Epithelial cell of proximal tubule (primary cell): ENCODE measurements at regions not wholly inside any gene's neighbourhood (a gene's known extent, or its start where the extent isn't known, plus 50 kb on each side); places are given as distances from the start of the nearest gene placed in this dataset.

Experiments used
- DNase-seq: peaks from one replicate; pipeline ENCODE4 v3.0.0-alpha.2; 2011; ENCODE audit warnings: low read depth
- H3K4me3 ChIP-seq: 2 replicates; pipeline ENCODE4 v1.5.1; 2011; ENCODE audit warnings: low read depth, mild to moderate bottlenecking, low read length
- CTCF ChIP-seq: conservative IDR thresholded peaks from 2 replicates; pipeline ENCODE4 v1.5.1; 2012; ENCODE audit warnings: low read depth, mild to moderate bottlenecking, low read length

- no peak for DNase-seq
- H3K4me3 ChIP-seq, result no peak overlapping the region
- TF ChIP-seq CTCF, result no peak
Measured at GRCh38 chr6:39992861-39993622, 58.8 kb upstream of the MOCS1 start.
